ENCODE measurements at regions not wholly inside any gene's neighbourhood (a gene's known extent, or its start where the extent isn't known, plus 50 kb on each side); places are given as distances from the start of the nearest gene placed in this dataset.

DNA sequence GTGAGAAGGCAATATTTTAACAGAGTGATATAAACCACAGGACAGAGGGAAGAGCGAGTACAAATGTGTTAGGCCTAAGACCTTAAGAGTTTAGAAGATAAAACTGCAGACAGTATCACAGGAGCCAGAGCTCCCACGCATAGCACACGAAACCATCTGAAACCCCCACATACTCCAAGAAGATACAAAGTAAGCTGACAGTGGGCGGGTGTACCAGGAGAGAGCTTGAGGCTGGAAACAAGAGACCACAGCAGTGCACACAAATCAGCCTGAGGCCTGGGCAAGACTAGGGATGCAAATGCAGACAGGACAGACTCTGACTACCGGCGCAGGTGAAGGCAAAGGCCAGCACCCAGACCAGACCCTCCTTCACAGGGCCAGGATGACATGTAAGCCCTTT is 54.1 kb upstream of the ARHGAP24 start:
- no peak for TF ChIP-seq CTCF (IDR thresholded peaks at IDR 0.05)
- TF ChIP-seq POLR2AphosphoS5 (IDR thresholded peaks at IDR 0.05), result no peak
- no peak for TF ChIP-seq EP300 (IDR thresholded peaks at IDR 0.05)

Data from stomach (tissue), 4 donors.